OCI-LY1 (cell line): ENCODE measurements at regions not wholly inside any gene's neighbourhood (a gene's known extent, or its start where the extent isn't known, plus 50 kb on each side); places are given as distances from the start of the nearest gene placed in this dataset.

Experiments
- EZH2 ChIP-seq: fragments of 200-600 bp; sonication (generic), shearing (Covaris generic); IDR thresholded peaks from 2 replicates; pipeline ENCODE4 v1.8.0; 2017; ENCODE audit warnings: borderline replicate concordance, mixed run types, mild to moderate bottlenecking, antibody characterized with exemption, low read length, moderate library complexity, mixed read lengths
- TF ChIP-seq, protein P1 (sequence below): fragments of 200-600 bp; sonication (generic), shearing (Covaris generic); IDR thresholded peaks from 2 replicates; pipeline ENCODE4 v1.5.1; 2017; ENCODE audit warnings: mild to moderate bottlenecking, antibody characterized with exemption, low read length, moderate library complexity, mixed read lengths

GRCh38 chr12:77214136-77214535 lies 148.8 kb upstream of the E2F7 start:
- TF ChIP-seq, protein P1, sequence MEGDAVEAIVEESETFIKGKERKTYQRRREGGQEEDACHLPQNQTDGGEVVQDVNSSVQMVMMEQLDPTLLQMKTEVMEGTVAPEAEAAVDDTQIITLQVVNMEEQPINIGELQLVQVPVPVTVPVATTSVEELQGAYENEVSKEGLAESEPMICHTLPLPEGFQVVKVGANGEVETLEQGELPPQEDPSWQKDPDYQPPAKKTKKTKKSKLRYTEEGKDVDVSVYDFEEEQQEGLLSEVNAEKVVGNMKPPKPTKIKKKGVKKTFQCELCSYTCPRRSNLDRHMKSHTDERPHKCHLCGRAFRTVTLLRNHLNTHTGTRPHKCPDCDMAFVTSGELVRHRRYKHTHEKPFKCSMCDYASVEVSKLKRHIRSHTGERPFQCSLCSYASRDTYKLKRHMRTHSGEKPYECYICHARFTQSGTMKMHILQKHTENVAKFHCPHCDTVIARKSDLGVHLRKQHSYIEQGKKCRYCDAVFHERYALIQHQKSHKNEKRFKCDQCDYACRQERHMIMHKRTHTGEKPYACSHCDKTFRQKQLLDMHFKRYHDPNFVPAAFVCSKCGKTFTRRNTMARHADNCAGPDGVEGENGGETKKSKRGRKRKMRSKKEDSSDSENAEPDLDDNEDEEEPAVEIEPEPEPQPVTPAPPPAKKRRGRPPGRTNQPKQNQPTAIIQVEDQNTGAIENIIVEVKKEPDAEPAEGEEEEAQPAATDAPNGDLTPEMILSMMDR: no peak
- TF ChIP-seq EZH2: no peak
